ENCODE measurements at regions not wholly inside any gene's neighbourhood (a gene's known extent, or its start where the extent isn't known, plus 50 kb on each side); places are given as distances from the start of the nearest gene placed in this dataset.

DNA sequence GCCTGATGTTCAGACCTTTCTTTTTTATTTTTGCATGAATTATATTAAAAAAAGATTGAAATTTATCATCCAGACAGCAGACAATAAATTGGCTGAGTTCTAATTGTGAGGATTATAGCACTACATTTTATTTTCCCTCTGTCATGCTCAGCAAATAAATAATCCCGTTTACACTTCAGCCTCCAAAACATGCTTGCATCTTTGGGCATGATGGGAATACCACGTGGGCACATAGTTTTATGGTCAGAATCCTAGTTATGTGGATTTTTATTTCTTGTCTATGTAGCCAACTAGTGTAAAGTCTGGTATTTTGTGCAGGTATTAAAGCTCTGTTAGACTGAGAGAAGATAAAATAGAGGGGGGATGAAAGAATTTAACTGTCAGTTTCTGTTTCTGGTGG lies 276.9 kb upstream of the E2F7 start:
- no peak for DNase-seq

DNA sequence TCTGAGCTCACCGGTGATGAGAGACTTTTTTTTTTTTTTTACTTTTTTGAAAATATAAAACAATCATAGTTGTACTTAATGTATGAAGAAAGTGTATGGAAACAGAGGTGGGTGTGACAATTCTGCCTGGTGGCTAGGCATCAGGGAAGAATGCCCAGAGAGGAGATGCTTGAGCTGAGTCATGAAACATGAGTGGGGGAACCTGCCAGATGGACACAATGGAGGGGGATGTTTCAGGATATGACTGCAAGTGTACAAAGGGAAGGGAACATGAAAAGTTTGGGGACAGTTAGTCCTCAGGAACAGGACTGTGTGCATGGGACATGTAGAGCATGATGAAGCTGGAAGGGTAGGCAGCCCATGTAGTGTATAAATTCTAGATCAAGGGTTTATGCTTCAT lies 274.2 kb upstream of the E2F7 start:
- DNase-seq: no peak

DNA sequence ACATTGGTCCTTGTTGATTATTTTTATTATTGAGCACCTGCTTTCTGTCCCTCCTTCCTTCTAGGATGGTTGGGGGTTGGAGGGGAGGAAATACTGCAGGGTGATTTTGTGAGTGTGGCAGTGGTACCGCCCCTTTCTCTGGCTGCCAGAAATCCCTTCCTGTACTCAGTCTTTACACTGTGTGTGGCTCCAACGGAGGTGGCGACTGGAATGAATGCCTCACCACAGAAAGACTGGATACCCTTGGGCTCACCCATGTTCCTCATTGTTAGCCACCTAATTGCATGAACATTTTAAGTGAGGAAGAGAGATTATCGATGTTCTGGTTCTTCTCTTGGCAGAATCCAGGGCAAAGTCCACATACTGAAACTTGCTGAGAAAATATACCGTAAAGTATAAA lies 272.0 kb upstream of the E2F7 start:
- DNase-seq: no peak

DNA sequence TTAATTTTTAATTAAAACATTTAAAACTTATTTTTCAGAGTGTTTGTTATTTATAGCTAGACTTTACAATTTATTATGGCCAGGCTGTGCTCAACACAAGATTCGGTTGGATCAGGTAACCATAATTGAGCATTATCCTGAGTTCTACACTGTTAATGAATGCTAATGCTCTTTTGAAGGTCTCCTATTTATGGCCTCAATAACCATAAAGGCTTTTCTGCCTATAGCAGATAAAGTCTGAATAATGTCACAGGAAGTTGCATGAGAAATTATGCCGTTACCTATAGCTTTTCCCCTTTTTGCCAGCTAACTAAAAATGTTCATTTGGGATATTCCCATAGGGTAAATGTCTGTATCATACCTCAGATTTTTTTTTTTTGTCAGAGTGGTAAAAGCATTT lies 269.4 kb upstream of the E2F7 start:
- no peak for DNase-seq

DNA sequence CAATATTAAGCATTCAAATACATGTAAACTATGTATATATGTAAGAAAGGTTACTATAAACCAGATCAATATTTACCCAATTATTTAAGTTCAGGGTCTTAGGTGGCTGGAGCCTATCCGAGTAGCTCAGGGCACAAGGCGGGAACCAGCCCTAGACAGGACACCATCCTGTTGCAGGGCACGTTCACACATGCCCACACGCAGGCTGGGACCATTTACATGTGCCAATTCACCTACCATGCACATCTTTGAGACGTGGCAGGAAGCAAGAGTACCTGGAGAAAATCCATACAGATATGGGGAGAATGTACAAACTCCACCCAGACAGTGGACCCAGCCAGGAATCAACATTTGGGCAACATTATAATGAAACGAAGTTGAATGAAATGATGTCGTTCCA lies 263.0 kb upstream of the E2F7 start:
- DNase-seq: no peak

DNA sequence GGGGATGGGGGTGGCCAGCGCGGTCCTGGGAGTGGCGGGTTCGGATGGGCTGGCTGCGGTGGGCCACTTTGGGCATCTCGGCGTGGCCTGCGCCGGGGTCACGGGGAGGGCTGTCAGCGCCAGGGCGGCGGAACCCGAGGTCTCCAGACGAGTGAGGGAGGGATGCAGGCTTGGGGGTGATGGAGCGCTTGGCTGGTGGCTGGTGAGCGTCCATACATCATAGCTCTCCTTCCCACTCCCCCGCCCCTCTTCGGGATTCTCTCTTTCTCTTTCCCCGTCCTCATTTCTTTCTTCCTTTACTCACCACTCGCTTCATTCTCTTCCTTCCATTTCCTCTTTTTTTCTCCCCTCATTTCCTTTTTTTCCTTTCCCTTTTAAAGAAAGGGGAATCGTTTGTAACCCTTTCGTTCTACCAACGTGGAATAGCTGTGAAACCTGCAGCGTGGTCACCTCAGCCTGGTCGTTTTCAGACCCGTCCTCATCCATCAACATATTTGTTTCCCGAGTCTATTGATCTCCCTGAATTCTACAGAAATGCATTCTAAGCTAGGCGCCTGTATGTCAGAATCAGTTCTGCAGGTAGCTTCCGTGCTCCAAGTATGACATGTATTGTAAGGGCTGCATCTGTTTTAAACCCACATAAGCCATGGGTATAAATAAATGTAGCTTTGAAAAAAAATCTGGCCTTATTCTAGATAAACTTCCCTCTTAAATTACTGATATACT lies 260.3 kb upstream of the E2F7 start:
- no peak for DNase-seq

DNA sequence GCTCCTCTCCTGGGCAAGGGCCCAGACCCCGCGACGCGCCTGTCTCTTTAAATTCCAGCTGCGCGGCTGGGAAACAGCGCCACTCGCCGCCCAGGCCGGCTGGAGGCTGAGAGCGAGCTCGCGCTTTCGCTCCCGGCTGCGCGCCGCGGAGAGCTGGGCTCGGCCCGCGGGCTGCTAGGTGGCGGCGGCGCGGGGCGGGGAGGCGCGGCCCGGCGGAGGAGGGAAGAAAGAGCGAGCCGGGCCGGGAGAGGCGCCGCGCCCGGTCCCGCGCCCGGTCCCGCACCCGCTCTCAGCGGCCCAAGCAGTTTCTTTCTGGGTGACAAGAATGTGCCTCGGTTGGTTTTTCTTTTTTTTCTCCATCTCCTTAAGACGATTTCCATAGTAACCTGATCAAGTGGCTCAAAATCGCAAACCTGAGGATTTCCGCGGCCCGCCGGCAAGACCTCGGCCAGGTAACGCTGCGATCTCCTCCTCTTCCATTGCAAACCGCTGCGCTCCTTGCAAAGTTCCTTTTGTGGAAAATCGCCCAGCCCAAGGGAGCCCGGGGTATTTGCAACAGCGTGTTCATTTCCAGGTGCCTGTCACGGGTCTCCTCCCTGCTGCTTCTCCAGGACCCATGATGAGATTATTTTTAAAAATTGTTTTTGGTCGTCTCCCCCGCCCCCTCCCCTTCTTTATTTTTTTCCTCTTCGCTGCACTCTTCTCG lies 259.5 kb upstream of the E2F7 start:
- DNase-seq: peak; percentile 74

DNA sequence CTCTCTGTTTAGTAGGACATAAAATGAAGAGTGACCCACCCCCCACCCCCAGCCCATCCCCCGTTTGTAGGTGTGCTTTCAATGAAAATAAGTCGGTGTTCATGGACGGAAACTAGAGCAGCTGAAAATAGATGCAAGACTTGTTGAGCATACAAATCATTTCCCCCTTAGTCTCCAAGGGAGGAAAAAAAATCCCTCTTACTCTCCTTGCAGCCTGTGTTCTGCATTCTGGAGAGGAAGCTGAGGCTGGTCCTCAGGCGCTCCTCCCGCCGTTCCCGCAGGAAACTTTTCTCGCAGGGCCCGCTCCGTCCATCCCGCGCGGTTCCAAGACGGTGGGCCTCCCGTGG lies 259.0 kb upstream of the E2F7 start:
- DNase-seq: no peak

DNA sequence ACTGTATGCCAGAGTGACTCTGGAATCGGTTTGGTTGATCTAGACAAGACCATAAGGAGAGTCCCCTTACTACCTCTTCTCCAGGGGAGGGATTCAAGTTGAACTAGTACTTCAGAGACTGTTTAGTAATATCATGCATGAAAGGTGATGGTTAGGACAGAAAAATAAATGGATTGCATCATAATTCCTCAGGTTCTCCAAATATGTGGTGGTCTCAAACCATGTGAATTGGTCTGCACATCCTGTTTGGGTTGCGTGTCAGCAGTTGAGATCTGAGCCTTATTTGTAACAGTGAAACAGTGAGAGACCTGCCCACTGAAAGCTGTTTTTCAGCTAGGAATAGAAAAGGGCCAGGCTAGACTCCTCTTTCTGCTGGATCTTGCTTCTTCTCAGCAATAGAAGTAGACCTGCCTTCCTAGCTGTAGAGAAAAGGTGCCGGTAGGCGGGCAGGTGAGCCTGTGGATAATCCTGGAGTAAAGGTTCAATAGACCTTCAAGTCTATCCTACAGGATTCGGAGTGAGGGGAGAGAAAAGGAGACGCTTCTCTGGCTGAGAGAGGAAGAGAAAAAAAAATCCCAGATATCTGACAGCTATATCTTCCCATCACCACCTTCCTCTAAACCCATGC lies 258.5 kb upstream of the E2F7 start:
- no peak for DNase-seq

DNA sequence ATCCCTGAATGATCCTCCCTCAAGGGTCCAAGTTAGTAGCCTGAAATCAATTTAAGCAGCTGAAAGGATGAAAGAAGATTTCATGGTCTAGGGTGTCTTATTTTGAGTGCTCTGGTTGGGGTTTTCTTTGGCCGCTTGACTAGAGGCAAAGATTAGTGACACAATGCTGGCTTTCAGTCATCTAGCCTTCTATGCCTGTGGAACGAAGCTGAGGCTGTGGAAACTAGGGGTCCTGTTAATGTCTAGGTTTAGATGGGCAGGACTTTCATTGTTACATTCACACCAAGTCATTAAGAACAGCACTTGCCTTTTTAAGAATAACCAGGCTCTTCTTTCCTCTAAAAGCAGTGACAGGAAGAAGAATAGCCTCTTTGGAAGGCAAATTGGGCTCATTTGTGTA lies 253.8 kb upstream of the E2F7 start:
- no peak for DNase-seq

DNA sequence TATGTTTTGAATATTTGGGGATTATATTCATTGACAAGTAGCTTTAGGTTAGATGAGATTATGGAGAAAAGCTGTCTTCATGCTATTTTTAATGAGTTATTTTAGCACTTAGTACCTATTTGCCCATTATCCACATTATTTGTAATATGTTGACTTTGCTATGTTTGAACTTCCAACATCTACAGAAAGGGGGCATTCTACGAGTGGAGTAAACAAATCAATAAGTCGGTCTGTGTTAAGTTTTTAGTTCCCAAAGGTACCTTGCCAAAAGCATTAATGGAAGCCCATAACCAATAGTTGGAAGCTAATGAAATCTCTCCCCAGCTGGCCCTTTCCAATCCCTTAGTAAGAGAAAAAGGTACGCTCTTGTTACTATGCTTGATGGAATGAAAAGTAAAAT lies 250.0 kb upstream of the E2F7 start:
- DNase-seq: no peak

DNA sequence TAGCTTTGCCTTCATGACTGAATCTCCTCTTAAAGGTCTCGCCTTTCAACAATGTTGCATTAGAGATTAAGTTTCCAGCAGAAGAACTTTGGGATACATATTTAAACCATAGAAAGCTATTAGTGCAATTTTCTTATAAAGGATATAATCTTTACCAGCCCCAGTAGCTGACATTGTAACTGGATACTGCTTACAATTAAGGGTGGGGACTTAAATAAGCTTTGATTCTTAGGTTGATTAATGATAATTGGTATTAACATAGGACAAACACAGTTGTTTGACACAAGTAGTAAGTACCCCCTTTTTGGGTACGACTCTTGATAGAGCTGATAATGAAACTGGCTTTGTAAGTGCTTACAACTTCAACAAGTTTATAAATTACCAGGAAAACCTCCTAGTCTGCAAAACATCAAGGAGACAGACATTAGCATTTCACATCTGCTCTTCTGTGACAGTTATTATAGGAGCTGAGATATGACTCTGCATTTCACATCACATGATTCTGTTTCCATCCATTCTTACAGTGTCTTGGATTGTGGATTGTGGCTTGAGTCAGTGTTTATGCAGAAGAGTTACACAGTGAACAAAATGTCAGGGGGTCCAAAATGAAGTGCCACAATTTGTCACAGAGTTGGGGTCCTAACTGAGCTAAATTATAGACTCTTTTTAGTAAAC lies 249.1 kb upstream of the E2F7 start:
- DNase-seq: no peak

DNA sequence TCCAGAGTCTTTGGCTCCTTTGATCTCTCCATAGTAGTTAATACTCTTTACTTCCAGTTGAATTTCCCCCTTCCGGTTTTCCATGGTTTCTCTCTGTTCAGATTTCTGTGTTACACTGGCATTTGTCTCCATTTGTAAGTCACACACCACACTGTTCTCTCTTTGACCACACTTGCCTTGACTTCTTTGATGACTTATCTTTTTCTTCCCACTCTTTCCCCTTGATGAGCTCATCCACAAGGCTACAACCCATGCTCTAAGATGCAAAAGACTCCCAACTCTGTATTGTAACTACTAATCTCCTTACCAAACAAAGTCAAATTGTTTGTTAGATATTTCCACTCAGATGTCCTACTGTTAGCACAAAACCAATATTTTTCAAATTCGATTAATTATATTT lies 242.7 kb upstream of the E2F7 start:
- DNase-seq: no peak

DNA sequence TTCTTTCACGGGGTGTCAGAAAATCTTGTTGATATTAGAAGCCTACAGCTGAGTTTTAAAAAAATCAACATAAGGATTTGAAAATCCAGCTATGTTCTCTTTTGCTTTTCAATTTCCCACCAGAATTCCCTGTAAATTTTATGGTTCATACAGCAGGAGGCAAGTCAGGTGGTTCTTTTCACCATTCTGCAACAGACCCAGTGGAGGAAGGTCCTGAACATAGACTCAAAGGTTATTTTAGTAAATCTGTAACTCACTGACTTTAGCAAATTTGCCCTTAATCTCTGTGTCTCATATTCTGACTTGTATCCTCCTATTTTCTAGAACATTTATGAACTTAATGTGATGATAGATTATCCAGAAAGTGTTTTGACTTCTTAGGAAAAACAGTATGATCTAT lies 235.4 kb upstream of the E2F7 start:
- no peak for DNase-seq

DNA sequence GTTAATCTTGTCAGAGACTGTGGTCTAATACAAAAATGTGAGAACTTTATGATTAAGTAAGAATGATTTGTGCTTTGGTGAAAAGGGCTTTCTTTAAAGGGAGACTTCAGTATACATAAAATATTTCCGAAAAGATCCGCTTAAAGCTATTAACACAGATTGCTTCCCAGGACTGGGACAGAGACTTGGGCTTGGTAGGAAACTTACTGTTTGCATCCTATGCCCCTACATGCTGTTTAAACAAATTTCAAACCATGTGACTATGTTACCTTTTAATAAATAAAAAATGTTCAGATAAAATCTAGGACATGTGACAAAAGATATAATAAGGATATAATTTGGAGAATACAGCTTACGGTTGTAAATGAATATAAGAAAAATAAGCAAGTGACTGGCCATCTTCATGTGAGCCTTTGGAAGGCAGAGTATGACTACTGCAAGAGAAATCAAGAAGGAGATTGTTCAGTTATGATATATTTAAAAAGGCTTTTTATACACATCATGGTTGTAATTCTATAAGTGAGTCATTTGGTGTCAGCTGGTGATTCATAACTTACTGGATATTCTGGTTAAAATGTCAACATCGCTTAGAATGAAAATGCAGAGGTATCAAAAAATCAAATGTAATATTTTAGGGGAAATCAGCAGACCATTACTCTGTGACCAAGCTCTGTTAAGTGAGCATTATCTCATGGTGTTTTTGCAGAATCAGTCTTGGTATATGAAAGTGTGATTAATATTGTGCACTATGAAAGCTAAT lies 234.7 kb upstream of the E2F7 start:
- no peak for DNase-seq

DNA sequence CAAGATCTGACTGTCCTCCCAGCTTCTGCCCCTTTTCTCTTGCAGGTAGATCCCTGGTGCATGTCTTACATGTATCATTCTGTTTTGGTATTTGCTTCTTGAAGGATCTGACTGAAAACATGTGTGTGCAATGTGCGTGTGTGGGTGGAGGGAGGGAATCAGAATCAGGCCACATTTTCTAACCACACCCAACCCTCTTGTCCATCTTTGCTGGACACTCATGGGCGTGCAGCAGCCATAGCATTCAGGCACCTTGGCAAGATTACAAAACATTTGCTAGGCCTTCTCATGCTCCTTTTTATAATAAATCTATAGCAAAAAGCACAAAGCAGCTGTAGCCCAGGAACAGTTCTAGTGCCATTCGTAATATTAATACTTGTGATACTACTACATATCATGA lies 233.6 kb upstream of the E2F7 start:
- no peak for DNase-seq

DNA sequence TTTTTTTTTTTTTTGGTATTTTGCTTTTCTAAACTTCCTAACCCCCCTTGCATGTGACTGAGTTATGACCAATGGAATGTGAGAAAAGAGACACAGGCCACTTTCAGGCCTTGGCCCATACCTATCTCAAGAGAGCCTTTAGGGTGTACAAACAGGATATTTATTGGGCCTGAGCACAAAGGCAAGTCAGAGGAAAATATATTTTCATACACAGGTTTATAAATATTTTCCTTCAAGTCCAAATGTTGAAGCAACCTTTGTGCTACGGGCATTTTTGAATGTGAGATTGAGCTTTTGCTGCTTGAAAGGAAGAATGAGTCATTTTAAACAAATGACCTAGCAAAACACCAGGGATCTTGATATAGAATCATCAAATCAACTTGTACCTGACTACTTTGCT lies 228.6 kb upstream of the E2F7 start:
- no peak for DNase-seq

DNA sequence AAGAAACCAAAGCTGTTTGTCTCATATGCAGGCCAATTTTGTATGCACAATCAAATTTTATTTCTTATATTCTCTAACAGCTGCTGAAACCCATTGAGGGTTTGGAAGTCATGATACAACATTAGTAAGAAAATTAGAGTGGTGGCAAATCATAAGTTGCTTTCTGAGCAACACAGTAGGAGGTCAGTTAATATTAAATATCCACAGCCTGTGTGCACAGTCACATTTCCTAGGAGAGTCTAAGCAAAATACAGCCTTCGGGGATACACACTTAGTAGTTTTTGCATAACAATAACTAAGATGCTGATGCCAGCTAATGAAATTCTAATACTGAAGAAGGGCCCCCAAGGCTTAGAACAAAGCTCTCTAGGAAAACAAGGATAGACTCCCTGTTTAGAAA lies 209.6 kb upstream of the E2F7 start:
- DNase-seq: no peak

DNA sequence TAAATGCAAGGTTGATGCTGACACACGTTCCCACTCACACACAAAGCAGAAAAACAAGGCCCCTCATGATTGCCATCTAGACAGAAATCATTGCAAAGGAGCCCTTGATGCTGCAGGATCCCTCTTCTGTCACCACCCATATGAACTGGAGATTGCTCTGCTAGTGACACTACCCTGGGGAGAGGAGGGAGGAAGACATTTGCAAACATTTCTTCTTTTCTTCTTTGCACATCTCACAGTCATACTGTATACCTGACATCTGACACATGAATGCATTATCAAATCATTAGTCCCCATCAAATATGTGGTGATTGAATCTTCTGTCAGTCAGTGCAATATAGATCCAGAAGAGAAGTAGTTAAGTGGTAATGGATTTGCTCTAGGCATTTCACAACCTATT lies 208.5 kb upstream of the E2F7 start:
- DNase-seq: no peak

DNA sequence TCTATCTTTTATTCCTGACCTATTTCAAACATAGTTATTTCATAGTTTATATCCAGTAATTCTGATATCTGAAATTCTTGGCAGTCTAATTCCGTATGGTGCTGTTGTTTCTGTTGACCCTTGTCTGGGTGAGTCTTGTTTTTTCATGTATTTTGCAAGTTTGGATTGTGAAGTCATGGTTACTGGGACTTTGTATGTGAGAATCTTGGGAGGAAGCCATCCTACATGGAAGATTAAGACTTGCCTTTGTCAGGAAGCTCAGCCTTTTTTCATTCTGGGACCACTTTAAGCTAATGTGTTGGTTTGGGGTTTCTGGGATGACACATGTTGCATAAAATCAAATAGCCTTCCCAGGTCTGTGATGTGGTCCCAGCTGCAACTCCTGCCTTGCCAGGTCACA lies 191.6 kb upstream of the E2F7 start:
- DNase-seq: no peak

DNA sequence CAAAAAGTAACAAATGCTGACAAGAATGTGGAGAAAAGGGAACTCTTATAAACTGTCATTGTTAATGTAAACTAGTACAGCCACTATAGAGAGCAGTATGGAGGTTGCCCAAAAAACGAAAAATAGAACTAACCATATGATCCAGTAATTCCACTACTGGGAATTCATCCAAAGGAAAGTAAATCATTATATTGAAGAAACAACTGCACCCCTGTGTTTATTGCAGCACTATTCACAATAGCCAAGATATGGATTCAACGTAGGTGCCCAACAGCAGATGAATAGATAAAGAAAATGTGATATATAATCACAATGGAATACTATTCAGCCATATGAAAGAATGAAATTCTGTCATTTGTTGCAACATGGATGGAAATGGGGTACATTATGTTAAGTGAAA lies 188.0 kb upstream of the E2F7 start:
- DNase-seq: no peak

DNA sequence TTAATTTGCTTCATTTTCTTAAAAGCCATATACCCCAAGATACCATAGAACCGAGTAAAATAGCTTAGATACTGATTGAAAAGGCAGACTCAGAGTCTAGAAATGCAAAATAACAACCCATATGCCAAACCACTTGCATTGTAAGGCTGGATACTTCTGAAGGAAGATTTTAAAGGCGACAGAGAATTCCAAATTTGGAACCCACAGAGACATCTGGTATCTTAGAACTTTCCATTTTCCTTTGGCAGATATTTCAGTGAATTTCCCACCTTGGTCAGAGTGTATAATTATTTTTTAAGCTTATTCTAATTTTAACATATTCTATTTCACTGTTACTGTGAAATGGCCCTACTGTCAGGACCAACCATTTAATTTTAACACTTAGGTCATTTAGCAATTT lies 186.4 kb upstream of the E2F7 start:
- no peak for DNase-seq

DNA sequence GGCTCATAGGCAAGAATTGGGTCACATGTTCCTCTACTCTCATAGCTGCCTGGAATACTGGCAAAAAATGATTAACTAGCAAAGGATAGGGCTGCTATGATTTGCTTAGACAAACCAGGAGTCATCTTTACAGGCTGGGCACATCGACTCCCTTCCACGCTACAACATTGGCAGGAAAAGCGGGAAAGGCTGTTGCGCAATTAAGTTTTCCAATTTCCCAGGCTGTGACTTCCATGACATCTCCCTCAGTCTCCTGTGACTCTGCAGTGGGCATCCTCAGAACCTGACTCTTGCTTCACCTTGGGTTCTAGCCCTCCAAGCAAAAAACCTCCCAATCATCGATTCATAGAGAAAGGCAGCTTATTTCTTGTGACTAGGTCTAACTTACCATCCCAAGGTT lies 184.5 kb upstream of the E2F7 start:
- no peak for DNase-seq

All from COR-L47 (cell line).